OCI-LY7 (cell line): ENCODE measurements at regions not wholly inside any gene's neighbourhood (a gene's known extent, or its start where the extent isn't known, plus 50 kb on each side); places are given as distances from the start of the nearest gene placed in this dataset.

Experiments used
- BruUV-seq: library from RNA; stranded (reverse); fragments of 400-500 nt; replicated peaks from 2 replicates; lab custom pipeline; 2021; lab: Mats Ljungman, UMichigan
- CTCF ChIA-PET: fragments of 300-600 bp; sonication (Branson Sonifier 250); formaldehyde crosslinking; loops from one replicate; lab custom pipeline; 2022; ENCODE audit warnings: antibody characterized with exemption; ENCODE audit not compliant: unreplicated experiment; lab: Charles Lee
- POLR2A ChIA-PET: fragments of 300-600 bp; sonication (Branson Sonifier 250); formaldehyde crosslinking; loops from one replicate; lab custom pipeline; 2022; ENCODE audit warnings: antibody characterized with exemption; lab: Charles Lee
- DNase-seq: peaks from one replicate; pipeline ENCODE4 v3.0.0-alpha.2; 2015; ENCODE audit warnings: low spot score
- H2AFZ ChIP-seq: fragments of 200-600 bp; sonication (generic), shearing (Covaris generic); 2 replicates; pipeline ENCODE4 v1.6.1; 2014; ENCODE audit warnings: mild to moderate bottlenecking, antibody characterized with exemption, low read length, moderate library complexity
- H3K27ac ChIP-seq: fragments of 200-600 bp; sonication (generic); 2 replicates; pipeline ENCODE4 v1.5.1; 2014; ENCODE audit warnings: mixed run types, low read depth, mild to moderate bottlenecking, moderate library complexity, low read length, inconsistent platforms; ENCODE audit not compliant: poor library complexity, severe bottlenecking
- H3K36me3 ChIP-seq: fragments of 200-600 bp; sonication (generic); 2 replicates; pipeline ENCODE4 v1.6.1; 2014; ENCODE audit warnings: mild to moderate bottlenecking, antibody characterized with exemption, low read length, moderate library complexity, mixed read lengths; ENCODE audit not compliant: insufficient read depth
- H3K4me1 ChIP-seq: fragments of 200-600 bp; sonication (generic); 2 replicates; pipeline ENCODE4 v1.5.1; 2014; ENCODE audit warnings: mild to moderate bottlenecking, low read length; ENCODE audit not compliant: insufficient read depth, poor library complexity, severe bottlenecking
- H3K4me2 ChIP-seq: fragments of 200-600 bp; sonication (generic); 2 replicates; pipeline ENCODE4 v1.6.1; 2014; ENCODE audit warnings: mild to moderate bottlenecking, low read length
- H3K4me3 ChIP-seq: fragments of 200-600 bp; sonication (generic); 2 replicates; pipeline ENCODE4 v1.5.1; 2014; ENCODE audit warnings: mild to moderate bottlenecking, low read depth, low read length; ENCODE audit not compliant: poor library complexity, severe bottlenecking
- H3K79me2 ChIP-seq: fragments of 200-600 bp; sonication (generic); 2 replicates; pipeline ENCODE4 v1.6.1; 2016; ENCODE audit warnings: low read depth, mild to moderate bottlenecking, low read length, moderate library complexity, mixed read lengths; ENCODE audit not compliant: insufficient read depth
- H3K9me2 ChIP-seq: fragments of 200-600 bp; sonication (generic); 2 replicates; pipeline ENCODE4 v1.6.1; 2016; ENCODE audit warnings: mild to moderate bottlenecking, low read length, mixed read lengths; ENCODE audit not compliant: insufficient read depth
- H3K9me3 ChIP-seq: fragments of 200-600 bp; sonication (generic); 2 replicates; pipeline ENCODE4 v1.6.1; 2014; ENCODE audit warnings: mild to moderate bottlenecking, mixed run types, low read length, mixed read lengths
- H4K20me1 ChIP-seq: fragments of 200-600 bp; sonication (generic); 2 replicates; pipeline ENCODE4 v1.6.1; 2014; ENCODE audit warnings: mild to moderate bottlenecking, antibody characterized with exemption, low read length, moderate library complexity, mixed read lengths; ENCODE audit not compliant: insufficient read depth
- CTCF ChIP-seq: fragments of 200-600 bp; sonication (generic); conservative IDR thresholded peaks from 2 replicates; pipeline ENCODE4 v1.5.1; 2014; ENCODE audit warnings: mild to moderate bottlenecking, antibody characterized with exemption, low read length, moderate library complexity, mixed read lengths
- EZH2phosphoT487 ChIP-seq: fragments of 200-600 bp; sonication (generic); IDR thresholded peaks from 2 replicates; pipeline ENCODE4 v1.6.1; 2018; ENCODE audit warnings: low read depth, borderline replicate concordance, mild to moderate bottlenecking, mixed run types, antibody characterized with exemption, low read length, moderate library complexity, mixed read lengths
- intact Hi-C: fragments of 100-400 bp; cut with micrococcal nuclease; formaldehyde crosslinking; loops from one replicate; pipeline ENCODE4 v1.10.0; 2022; ENCODE audit not compliant: unreplicated experiment

DNA sequence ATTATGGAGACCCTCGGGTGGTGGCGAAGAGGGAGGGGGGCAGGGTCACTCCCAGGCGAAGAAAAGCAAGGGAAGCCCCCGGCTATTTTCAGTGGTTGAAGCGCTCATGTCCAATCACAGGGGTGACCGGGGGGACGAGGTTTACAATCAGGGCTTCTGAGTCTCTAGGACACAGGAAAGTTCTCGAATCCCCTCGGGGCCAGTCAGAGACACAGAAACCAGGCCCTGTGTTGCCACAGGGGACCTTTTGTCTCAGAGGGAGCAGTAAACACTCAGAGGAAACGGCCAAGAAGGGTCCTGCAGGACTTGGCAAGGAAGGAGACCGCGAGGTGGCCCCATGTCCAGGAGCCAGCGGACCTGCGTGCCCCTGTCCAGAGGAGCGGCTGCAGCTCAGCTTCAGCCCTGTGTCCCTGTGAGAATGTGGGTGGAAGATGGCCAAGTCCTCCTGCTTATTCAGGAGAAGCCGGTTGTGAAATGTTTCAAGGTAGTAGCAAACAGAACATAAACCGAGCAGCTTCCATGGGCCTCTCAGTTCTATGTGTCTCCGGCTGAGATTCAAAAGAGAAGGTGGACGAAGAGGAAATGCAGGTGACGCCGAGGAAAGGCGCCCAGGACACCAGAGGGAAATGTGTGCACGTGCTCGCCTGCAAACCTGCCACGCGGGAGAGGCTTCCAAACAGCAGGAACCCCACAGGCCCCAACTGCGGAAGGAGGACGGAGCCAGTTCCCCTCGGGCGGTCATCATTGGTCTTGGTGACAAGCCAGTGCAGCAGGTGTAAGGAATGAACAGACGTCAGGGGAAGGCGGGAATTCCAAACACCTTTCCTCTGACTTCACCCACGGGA, 357.6 kb downstream of the BRD1 start:
- DNase-seq, result no peak
- ChIA-PET POLR2A (no interaction called here), CTCF (no interaction called here)
- Histone ChIP-seq H2AFZ (no peak overlapping the region), H3K27ac (no peak overlapping the region), H3K36me3 (no peaks in the 10 kb centered on the region), H3K4me1 (peaks cover 18% of the 10 kb centered on the region), H3K79me2 (no peaks in the 10 kb centered on the region), H3K9me3 (no peaks in the 10 kb centered on the region), H3K9me2 (no peaks in the 10 kb centered on the region), H4K20me1 (no peaks in the 10 kb centered on the region), H3K4me2 (no peak overlapping the region), H3K4me3 (no peak overlapping the region)
- BruUV-seq, result no TSS peak
- TF ChIP-seq EZH2phosphoT487 (no peak), CTCF (no peak)
- intact Hi-C loops, result no loop called here

DNA sequence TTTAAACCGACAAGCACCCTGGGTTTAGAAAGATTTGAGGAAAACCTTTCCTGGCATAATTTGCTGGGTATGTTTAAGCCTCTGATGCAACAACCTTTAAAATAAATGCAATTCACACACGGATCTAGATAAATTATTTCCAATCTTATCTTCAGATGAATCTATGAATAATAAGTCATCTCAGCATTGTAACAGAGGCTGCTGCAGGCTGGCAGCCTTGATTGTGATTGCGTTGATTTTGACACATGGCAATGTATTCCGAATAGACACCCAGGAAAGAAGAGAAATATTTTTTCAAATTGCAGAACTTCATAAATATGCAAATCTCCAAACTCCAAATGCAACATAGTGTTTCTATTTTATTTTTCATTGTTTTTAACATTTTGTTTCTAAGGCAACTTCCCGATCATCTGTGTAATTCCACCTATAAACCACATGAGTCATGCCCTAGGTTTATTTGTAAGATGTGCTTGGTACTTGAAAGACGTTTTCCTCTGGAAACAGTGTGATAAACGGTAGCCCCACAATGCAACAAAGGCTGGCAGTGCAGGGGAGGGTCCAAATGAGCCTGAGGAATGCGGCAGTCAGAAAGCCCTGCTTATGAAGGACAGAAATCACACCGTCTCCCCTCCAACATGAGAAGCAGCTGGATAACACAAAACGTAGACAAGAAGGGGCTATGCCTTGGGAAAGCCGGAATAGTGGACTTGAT, 359.0 kb downstream of the BRD1 start:
- no peaks in the 10 kb centered on the region for H3K9me3 ChIP-seq
- TF ChIP-seq EZH2phosphoT487, result no peak
- no peak for TF ChIP-seq CTCF
- no peaks in the 10 kb centered on the region for H3K9me2 ChIP-seq
- DNase-seq, result no peak
- CTCF ChIA-PET, result no interaction called here
- no peaks in the 10 kb centered on the region for H3K36me3 ChIP-seq
- BruUV-seq, result no TSS peak
- H2AFZ ChIP-seq, result no peak overlapping the region
- H4K20me1 ChIP-seq, result no peaks in the 10 kb centered on the region
- H3K4me1 ChIP-seq, result peaks cover 18% of the 10 kb centered on the region
- H3K27ac ChIP-seq, result no peak overlapping the region
- no peaks in the 10 kb centered on the region for H3K79me2 ChIP-seq
- POLR2A ChIA-PET, result no interaction called here
- no peak overlapping the region for H3K4me2 ChIP-seq
- H3K4me3 ChIP-seq, result no peak overlapping the region
- intact Hi-C loops, result no loop called here
